HG03103 (cell line): ENCODE measurements at regions not wholly inside any gene's neighbourhood (a gene's known extent, or its start where the extent isn't known, plus 50 kb on each side); places are given as distances from the start of the nearest gene placed in this dataset.

Source experiments
- ATAC-seq: cut with Tn5 transposase; IDR thresholded peaks from one replicate; pipeline ENCODE4 v1.9.1; 2021; ENCODE audit warnings: low read depth; ENCODE audit not compliant: unreplicated experiment

- ATAC-seq: no peak
These were observed 413.1 kb downstream of the KCTD16 start for GRCh38 chr5:144583541-144584449.

- ATAC-seq: no peak
These were observed 411.4 kb downstream of the KCTD16 start for GRCh38 chr5:144582066-144582465.

- no peak for ATAC-seq
These were observed 410.4 kb downstream of the KCTD16 start for GRCh38 chr5:144581044-144581443.

- ATAC-seq: no peak
These were observed 407.0 kb downstream of the KCTD16 start for GRCh38 chr5:144577676-144578075.

- ATAC-seq: no peak
These were observed 405.1 kb downstream of the KCTD16 start for GRCh38 chr5:144575736-144576135.

GRCh38 chr5:144567421-144567780 lies 396.7 kb downstream of the KCTD16 start:
- no peak for ATAC-seq

- no peak for ATAC-seq
These were observed 396.2 kb downstream of the KCTD16 start for GRCh38 chr5:144566747-144567420.

GRCh38 chr5:144549580-144549979 lies 378.9 kb downstream of the KCTD16 start:
- ATAC-seq: no peak

- ATAC-seq: no peak
These were observed 378.3 kb downstream of the KCTD16 start for GRCh38 chr5:144548936-144549335.

GRCh38 chr5:144547098-144547499 lies 376.4 kb downstream of the KCTD16 start:
- ATAC-seq: no peak

- ATAC-seq: no peak
These were observed 368.2 kb downstream of the KCTD16 start for GRCh38 chr5:144538845-144539244.
